Peyer's patch (tissue), 4 donors: ENCODE measurements at regions not wholly inside any gene's neighbourhood (a gene's known extent, or its start where the extent isn't known, plus 50 kb on each side); places are given as distances from the start of the nearest gene placed in this dataset.

ENCODE experiments used
- CTCF ChIP-seq, 6 experiments: fragments of 450-650 bp in 4 of 6; fragments of 200-600 bp in 2 of 6; sonication (generic) in 1 of 6; IDR thresholded peaks; one replicate each; pipeline ENCODE4 v1.5.1; 2017 to 2019; ENCODE audit warnings: antibody characterized with exemption in 6 of 6, mild to moderate bottlenecking in 3 of 6, moderate library complexity in 1 of 6
- POLR2A ChIP-seq, 2 donors: fragments of 450-650 bp; IDR thresholded peaks; one replicate each; pipeline ENCODE4 v1.5.1; 2017; ENCODE audit warnings: antibody characterized with exemption in 2 of 2, mild to moderate bottlenecking in 2 of 2, moderate library complexity in 2 of 2

GRCh38 chr18:22282311-22283115 is 113.1 kb downstream of the GATA6 start:
- TF ChIP-seq CTCF (IDR thresholded peaks at IDR 0.05), result peak in 3 of 6 experiments; percentile 8 to 15 (median 11)
- TF ChIP-seq POLR2A (IDR thresholded peaks at IDR 0.05), result no peak
